ENCODE measurements at regions not wholly inside any gene's neighbourhood (a gene's known extent, or its start where the extent isn't known, plus 50 kb on each side); places are given as distances from the start of the nearest gene placed in this dataset.

DNA sequence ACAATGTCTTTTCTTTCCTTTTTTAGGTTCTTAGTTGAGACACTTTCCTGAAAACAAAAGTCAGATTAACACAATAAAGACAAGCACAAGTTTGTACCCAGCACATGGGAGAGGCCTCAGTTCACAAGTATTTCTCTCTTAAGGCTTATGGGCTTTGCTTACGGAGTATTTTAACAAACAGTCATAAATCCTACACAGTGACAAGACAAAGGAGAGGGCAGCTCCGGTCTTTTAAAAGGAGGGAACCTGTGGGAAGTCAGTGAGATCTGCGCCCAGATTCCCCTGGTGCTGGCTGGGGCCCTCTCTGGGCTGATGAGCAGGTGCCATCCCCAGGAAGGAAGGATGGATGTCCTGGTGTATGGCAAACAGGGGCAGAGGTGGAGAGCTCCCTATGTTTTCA lies 398.6 kb downstream of the ACTR3B start:
- no peak for DNase-seq (ENCODE audit: low read depth)
- TF ChIP-seq, protein P1, sequence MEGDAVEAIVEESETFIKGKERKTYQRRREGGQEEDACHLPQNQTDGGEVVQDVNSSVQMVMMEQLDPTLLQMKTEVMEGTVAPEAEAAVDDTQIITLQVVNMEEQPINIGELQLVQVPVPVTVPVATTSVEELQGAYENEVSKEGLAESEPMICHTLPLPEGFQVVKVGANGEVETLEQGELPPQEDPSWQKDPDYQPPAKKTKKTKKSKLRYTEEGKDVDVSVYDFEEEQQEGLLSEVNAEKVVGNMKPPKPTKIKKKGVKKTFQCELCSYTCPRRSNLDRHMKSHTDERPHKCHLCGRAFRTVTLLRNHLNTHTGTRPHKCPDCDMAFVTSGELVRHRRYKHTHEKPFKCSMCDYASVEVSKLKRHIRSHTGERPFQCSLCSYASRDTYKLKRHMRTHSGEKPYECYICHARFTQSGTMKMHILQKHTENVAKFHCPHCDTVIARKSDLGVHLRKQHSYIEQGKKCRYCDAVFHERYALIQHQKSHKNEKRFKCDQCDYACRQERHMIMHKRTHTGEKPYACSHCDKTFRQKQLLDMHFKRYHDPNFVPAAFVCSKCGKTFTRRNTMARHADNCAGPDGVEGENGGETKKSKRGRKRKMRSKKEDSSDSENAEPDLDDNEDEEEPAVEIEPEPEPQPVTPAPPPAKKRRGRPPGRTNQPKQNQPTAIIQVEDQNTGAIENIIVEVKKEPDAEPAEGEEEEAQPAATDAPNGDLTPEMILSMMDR (conservative IDR thresholded peaks at IDR 0.05; ENCODE audit: low read depth, low read length): no peak
- H3K4me3 ChIP-seq (ENCODE audit: low read depth, low read length): no peak overlapping the region

DNA sequence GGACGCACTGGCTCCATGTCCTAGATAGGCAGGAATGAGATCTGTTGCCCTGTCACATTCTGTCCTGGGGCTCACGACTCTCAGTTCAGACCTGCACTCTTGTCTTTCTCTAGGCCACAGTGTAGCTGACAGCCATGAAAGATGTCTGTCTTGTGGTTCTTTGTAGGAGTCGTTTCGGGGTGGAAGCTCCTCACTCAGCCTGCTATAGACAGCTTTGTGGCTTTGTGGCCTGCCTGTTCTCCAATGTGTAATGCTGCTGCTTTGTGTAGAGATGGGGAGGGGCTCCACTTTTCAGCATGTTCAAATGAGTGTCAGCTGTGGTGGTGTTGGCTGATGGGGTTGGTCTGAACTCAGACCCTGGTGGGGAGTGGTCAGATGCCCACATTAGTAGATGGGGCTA lies 410.7 kb downstream of the ACTR3B start:
- H3K4me3 ChIP-seq (ENCODE audit: low read depth, low read length): no peak overlapping the region
- no peak for DNase-seq (ENCODE audit: low read depth)
- TF ChIP-seq, protein P1 (conservative IDR thresholded peaks at IDR 0.05; ENCODE audit: low read depth, low read length): no peak

DNA sequence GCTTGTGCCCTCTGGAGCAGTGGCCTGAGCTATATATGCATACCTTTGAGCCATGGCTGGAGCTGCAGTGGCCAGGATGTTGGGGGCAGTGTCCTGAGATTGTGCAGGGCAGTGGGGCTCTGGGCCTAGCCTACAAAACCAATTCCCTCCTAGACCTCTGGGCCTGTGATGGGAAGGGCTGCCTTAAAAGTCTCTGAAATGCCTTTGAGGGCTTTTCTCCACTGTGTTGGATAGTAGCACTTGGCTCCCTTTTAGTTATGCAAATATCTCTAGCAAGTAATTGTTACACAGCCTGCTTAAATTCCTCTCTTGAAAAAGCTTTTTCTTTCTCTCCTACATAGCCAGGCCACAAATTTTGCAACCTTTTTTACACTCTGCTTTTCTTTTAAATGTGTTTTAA lies 426.4 kb downstream of the ACTR3B start:
- TF ChIP-seq, protein P1 (conservative IDR thresholded peaks at IDR 0.05; ENCODE audit: low read depth, low read length): no peak
- H3K4me3 ChIP-seq (ENCODE audit: low read depth, low read length): no peak overlapping the region
- DNase-seq (ENCODE audit: low read depth): no peak

DNA sequence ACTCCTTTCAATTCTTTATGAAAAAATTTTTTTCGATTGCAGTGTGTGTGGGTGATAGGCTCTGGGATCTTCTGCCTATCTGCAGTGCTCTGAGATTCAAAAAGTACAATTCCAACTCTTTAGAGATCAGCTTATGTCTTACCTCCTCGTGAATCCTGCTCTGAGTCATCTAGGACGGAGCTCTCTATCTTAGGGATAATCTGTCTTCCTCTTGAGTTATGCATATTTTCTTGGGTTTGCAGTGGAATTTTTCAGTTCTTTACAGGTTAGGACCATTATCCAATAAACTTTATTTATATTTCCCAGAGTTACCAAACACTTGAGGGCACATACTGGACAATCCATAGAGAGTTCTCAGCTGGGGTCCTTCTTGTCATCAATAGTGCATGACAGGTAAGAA lies 428.6 kb downstream of the ACTR3B start:
- DNase-seq (ENCODE audit: low read depth): no peak
- no peak overlapping the region for H3K4me3 ChIP-seq (ENCODE audit: low read depth, low read length)
- TF ChIP-seq, protein P1 (conservative IDR thresholded peaks at IDR 0.05; ENCODE audit: low read depth, low read length): no peak

DNA sequence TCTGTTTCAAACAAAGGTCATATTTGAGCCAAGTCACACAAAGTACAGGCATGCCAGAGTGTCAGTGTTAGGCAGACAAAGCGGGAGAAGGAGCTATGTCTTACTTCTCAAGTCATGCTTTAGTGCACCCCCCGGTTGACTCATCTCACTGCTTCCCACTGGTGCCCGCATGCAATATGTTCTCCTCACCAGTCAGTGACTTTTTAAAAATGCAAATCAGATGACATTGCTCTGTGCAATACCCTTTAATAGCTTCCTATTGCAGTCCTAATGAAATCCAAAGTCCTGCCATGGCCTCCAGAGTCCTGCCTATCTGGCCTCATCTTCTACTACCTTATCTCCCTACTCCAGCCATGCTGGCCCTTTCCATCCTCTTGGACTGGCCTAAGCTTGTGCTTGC lies 429.1 kb downstream of the ACTR3B start:
- H3K4me3 ChIP-seq (ENCODE audit: low read depth, low read length): no peak overlapping the region
- DNase-seq (ENCODE audit: low read depth): no peak
- TF ChIP-seq, protein P1 (conservative IDR thresholded peaks at IDR 0.05; ENCODE audit: low read depth, low read length): no peak

DNA sequence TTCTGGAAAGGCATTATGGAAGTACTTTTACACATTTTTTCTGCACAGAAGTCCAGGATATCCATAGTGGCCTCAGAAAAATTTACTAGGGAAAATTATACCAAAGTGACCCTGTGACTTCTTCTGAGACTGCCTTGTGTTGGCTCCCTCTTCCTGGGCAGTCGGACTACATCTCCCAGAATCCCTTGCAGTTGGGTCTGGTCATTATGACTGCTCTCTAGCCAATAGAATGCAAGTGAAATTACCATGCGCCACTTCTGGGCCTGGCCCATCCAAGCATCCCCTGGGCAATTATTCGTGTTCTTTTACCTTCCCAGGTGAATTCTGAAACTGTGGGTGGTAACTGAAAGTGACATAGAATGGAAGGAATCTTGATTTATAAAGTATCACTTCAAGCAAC lies 430.9 kb downstream of the ACTR3B start:
- no peak overlapping the region for H3K4me3 ChIP-seq (ENCODE audit: low read depth, low read length)
- DNase-seq (ENCODE audit: low read depth): no peak
- TF ChIP-seq, protein P1 (conservative IDR thresholded peaks at IDR 0.05; ENCODE audit: low read depth, low read length): no peak

DNA sequence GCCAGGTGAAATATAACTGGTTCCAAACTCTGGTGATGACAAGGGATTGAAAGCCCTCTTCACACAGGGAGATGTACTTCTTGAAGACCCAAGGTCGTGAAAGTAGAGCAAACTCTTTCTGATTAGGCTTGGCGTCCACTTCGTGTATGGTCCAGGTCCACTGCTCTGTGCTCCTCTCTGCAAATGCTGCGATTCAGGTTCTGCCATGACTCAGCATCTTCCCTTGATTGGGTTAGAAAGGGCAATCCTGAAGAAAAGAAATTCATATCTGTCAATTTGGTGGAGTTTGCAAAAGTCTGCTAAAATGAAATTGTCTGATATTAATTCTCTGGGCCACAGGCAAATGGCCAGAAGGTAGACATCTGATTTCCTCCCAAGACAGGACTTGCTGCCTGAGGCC lies 431.4 kb downstream of the ACTR3B start:
- TF ChIP-seq, protein P1 (conservative IDR thresholded peaks at IDR 0.05; ENCODE audit: low read depth, low read length): no peak
- no peak for DNase-seq (ENCODE audit: low read depth)
- no peak overlapping the region for H3K4me3 ChIP-seq (ENCODE audit: low read depth, low read length)
